HUES48 (cell line): ENCODE measurements at regions not wholly inside any gene's neighbourhood (a gene's known extent, or its start where the extent isn't known, plus 50 kb on each side); places are given as distances from the start of the nearest gene placed in this dataset.

Source experiments
- H3K27ac ChIP-seq: one replicate; pipeline ENCODE4 v1.7.0; 2013; ENCODE audit warnings: low read depth, low read length, inconsistent platforms
- H3K27me3 ChIP-seq: 2 replicates; pipeline ENCODE4 v1.6.1; 2013; ENCODE audit warnings: mild to moderate bottlenecking, low read length; ENCODE audit not compliant: control insufficient read depth, insufficient read depth
- H3K36me3 ChIP-seq: 2 replicates; pipeline ENCODE4 v1.6.1; 2013; ENCODE audit warnings: low read length; ENCODE audit not compliant: control insufficient read depth, insufficient read depth
- H3K4me1 ChIP-seq: 2 replicates; pipeline ENCODE4 v1.6.1; 2013; ENCODE audit warnings: mild to moderate bottlenecking, low read length; ENCODE audit not compliant: control insufficient read depth, insufficient read depth
- H3K4me3 ChIP-seq: 2 replicates; pipeline ENCODE4 v1.5.1; 2013; ENCODE audit warnings: mild to moderate bottlenecking, low read depth, low read length
- H3K9ac ChIP-seq: 2 replicates; pipeline ENCODE4 v1.6.1; 2013; ENCODE audit warnings: mild to moderate bottlenecking, low read depth, low read length, moderate library complexity
- H3K9me3 ChIP-seq: 2 replicates; pipeline ENCODE4 v1.6.1; 2013; ENCODE audit warnings: low read length; ENCODE audit not compliant: control insufficient read depth, insufficient read depth

DNA sequence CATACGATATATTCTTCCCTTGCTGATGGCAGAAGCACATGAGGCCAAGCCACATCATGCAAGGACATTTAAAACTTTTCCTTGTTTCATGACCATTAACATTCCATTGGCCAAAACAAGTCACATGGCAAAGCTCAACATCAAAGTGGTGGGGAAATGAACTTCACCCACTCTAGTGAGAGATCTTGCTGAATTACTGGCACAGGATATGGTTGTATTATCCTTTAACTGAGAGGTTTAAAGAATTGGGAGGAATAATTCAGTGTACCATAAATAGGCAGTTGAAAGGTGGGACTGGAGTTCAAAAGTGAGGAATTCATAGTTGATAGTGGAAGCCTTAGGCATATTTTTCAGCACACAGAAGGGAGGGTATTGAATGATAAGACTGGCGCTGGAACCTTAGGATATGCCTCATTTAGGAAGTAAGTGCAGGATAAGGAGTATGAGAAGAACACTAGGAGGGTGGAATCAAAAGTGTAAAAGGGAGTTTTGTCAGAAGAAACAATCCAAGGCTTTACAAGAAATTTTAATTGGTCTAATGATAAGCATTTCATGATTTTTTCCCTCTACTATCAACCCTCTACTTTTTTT, 398.8 kb downstream of the C12orf75 start:
- Histone ChIP-seq H3K36me3 (no peaks in the 10 kb centered on the region), H3K9ac (no peak overlapping the region), H3K27me3 (no peaks in the 10 kb centered on the region), H3K27ac (no peak overlapping the region), H3K9me3 (no peaks in the 10 kb centered on the region), H3K4me1 (no peaks in the 10 kb centered on the region), H3K4me3 (no peak overlapping the region)

DNA sequence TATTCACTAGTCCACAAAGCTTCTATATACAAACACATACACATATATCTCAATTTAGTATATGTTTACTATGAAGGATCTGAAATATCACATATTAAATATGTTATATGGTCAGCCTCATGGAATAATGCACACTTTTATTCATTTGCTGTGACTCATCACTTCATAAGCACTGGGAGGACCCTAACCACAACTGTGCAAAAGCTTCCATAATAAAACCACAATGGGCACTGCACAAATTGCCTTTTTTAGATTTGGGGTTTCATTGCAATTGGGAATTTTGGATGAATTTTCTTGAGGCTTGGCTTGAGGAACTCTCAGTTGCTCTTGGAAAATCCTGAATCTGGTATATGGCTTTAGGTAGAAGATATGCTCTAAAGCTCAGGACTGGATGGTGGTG, 399.4 kb downstream of the C12orf75 start:
- no peaks in the 10 kb centered on the region for H3K36me3 ChIP-seq
- no peak overlapping the region for H3K27ac ChIP-seq
- no peaks in the 10 kb centered on the region for H3K4me1 ChIP-seq
- H3K27me3 ChIP-seq: no peaks in the 10 kb centered on the region
- H3K4me3 ChIP-seq: no peak overlapping the region
- H3K9me3 ChIP-seq: no peaks in the 10 kb centered on the region
- no peak overlapping the region for H3K9ac ChIP-seq

DNA sequence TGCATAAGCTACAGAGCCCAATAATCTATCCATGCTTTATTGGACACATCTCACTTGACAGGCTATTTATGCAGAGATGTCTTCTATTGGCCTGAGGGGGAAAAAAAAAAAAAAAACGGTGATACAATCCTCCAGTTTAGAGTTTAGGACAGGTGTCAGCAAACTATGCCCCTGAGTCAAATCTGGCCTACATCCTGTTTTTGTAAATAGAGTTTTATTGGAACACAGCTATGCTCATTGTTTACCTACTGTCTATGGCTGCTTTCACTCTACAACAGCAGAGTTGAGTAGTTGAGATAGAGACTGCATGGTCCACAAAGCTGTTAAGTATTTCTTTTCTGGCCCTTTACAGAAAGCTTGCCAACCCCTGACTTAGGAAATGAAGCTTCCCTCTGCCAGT, 403.1 kb downstream of the C12orf75 start:
- H3K36me3 ChIP-seq: no peaks in the 10 kb centered on the region
- no peaks in the 10 kb centered on the region for H3K27me3 ChIP-seq
- no peak overlapping the region for H3K4me3 ChIP-seq
- no peak overlapping the region for H3K9ac ChIP-seq
- H3K27ac ChIP-seq: no peak overlapping the region
- no peaks in the 10 kb centered on the region for H3K9me3 ChIP-seq
- peaks cover 6% of the 10 kb centered on the region; the same call in 1 of the 2 replicates for H3K4me1 ChIP-seq

DNA sequence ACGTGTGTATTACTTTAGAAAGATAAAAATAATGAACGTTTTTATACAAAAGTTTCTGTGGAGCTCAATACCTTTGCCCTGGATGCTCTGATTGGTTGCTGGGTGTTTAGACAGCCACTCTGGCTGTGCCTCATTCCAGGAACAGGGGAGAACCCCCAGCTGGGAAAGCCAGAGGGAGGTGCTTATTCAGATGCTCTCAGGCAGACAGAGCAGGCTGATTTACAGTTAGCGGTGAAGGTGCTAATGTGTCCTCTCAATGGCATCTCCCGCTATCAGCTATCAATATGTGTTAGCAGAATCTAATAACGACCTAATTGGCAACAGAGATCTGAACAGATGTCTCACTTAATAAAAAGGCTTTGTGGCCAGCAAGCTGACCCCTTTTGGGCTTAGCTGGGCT, 402.3 kb downstream of the NUAK1 start:
- H3K36me3 ChIP-seq: no peaks in the 10 kb centered on the region

DNA sequence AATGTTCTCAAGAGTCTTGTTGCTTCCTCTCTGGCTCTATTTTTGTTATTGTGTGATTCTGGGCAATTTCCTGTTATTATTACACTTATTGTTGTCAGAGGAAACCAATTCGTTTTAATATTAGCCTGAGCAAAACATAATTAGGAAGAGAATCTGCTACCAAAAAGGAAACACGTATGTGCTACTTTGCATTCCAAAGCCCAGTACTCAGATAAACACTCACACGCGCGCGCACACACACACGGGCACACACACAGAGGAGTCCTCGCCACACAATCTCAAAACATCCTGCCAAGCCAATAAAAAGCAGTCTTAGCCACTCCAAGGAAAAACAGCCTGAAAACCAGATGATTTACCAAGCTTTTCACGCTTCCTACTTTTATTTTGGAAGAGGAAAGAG, 400.7 kb downstream of the NUAK1 start:
- no peak overlapping the region for H3K9ac ChIP-seq
- H3K4me3 ChIP-seq: no peak overlapping the region
- peaks cover 28% of the 10 kb centered on the region for H3K4me1 ChIP-seq
- no peaks in the 10 kb centered on the region for H3K9me3 ChIP-seq
- H3K27me3 ChIP-seq: 0 out of 2 replicates have a peak, but pooled peaks cover 6% of the 10 kb centered on the region
- no peak overlapping the region for H3K27ac ChIP-seq
- no peaks in the 10 kb centered on the region for H3K36me3 ChIP-seq

More for the DNA sequence above, 402.3 kb downstream of the NUAK1 start:
- no peaks in the 10 kb centered on the region for H3K9me3 ChIP-seq
- H3K4me1 ChIP-seq: peaks cover 28% of the 10 kb centered on the region
- H3K27me3 ChIP-seq: 0 out of 2 replicates have a peak, but pooled peaks cover 6% of the 10 kb centered on the region
- no peak overlapping the region for H3K4me3 ChIP-seq
- no peak overlapping the region for H3K9ac ChIP-seq
- H3K27ac ChIP-seq: no peak overlapping the region

DNA sequence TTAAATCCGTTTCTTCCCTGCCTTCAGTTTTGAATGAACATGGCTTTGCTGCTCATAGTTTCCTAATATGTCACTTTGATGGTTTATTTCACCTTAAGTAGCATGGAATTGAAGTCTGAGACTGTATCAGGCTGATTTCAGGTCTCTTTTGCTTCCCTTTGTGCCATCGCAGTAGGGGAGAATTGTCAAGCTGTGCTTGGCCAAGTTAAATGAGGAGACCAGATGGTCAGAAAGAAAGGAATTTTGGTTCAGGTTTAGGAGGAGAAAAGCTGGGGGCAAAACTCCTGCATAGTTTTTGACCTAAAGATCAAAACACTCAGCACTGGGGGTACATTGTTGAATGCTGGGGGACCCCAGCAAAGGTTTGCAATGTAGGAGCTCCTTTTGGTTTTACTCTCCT, 398.4 kb downstream of the NUAK1 start:
- Histone ChIP-seq H3K27me3 (0 out of 2 replicates have a peak, but pooled peaks cover 6% of the 10 kb centered on the region), H3K9me3 (no peaks in the 10 kb centered on the region), H3K4me3 (no peak overlapping the region), H3K36me3 (no peaks in the 10 kb centered on the region), H3K9ac (no peak overlapping the region), H3K4me1 (peaks cover 37% of the 10 kb centered on the region), H3K27ac (peak overlapping the region; percentile 79)

DNA sequence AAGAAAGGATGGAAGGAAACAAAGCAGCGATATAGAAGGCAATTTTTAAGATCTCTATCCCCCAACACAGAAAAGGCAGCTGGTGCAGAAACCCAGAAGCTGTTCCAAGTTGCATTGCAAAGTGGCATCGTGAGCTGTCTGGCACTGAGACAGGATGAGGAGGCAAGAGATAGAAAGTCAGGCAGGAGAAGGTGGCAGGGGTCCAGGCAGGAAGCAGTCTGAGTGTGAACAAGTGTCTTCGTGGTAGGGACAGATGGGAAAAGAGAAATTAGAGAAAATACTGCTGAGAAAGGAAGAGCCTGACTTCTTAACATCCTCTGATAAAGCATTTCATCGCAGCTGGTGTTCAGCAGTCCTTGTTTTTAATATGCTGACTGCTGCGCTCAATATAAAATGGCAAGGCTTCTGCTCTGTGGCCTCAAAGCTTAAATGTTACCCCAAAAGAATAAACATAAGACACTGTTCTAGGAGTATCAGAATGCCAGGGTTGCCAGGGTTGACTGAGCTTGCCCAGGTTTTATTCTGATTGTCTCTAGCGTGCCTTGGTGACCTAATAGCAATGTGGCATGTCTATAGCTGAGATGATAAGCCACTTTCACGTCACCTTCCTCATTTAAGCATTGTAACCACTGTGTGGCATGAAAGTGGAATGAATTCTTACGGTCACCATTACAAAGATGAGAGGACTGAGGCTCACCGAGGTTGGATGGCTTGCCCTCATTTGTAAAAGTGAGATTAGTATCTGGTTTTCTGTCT, 397.6 kb downstream of the NUAK1 start:
- Histone ChIP-seq H3K27me3 (0 out of 2 replicates have a peak, but pooled peaks cover 6% of the 10 kb centered on the region), H3K4me1 (peaks cover 38% of the 10 kb centered on the region)

DNA sequence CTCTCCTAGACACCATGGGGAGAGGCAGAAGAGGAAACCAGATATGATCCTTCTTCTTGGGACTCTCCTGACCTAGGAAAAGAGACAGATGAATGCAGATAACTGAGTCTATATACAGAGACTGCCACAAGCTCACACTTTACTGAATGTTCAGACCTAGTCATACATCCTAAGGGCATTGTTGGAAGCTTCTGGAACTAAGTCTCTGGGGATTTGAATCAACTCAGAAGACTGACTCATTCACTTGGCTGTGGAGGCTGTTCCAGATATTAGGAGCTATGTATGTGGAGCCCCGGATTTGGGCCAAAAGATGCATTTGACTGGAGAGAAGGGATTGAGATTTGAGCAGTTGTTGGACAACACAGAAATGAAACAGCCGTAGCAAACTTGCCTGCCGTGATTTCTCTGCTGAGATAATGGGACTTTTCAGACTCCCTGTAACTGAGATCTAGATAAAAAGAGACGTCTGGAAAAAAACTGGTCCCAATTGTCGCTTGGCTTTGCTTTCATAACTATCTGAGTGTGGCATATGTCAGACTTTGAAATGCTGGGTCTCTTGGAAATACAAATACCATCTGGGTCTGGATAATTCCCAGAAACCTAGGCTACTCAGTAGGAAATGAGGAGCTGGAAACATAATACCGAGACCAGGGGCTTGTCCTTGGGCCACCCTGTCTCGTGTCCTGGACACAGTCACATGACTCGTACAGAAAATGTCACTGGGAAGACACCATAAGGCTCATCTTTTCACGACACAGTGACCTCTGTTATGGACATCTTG, 396.8 kb downstream of the NUAK1 start:
- Histone ChIP-seq H3K4me3 (no peak overlapping the region), H3K9me3 (no peaks in the 10 kb centered on the region), H3K36me3 (no peaks in the 10 kb centered on the region), H3K27ac (no peak overlapping the region), H3K4me1 (peaks cover 35% of the 10 kb centered on the region), H3K9ac (no peak overlapping the region), H3K27me3 (0 out of 2 replicates have a peak, but pooled peaks cover 6% of the 10 kb centered on the region)

More for the DNA sequence above, 397.6 kb downstream of the NUAK1 start:
- Histone ChIP-seq H3K9me3 (no peaks in the 10 kb centered on the region), H3K36me3 (no peaks in the 10 kb centered on the region), H3K4me3 (no peak overlapping the region), H3K27ac (no peak overlapping the region), H3K9ac (no peak overlapping the region)

DNA sequence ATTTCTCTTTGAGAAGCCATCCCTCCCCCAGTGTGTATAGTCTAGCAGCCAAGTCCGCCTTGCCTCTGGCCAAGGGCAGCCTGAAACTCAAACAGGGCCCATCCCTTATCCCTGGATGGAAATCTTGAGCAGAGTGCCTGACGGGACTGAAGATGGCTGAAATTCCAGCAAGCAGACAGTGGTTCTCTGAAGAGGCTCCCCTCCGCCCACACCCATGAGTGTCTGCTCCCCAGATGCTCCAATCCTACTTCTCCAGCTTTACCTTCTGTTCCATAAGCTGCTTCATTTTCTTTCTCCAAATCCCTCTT, 396.2 kb downstream of the NUAK1 start:
- peaks cover 35% of the 10 kb centered on the region for H3K4me1 ChIP-seq
- H3K4me3 ChIP-seq: no peak overlapping the region
- H3K9me3 ChIP-seq: no peaks in the 10 kb centered on the region
- no peak overlapping the region for H3K27ac ChIP-seq
- no peak overlapping the region for H3K9ac ChIP-seq
- 0 out of 2 replicates have a peak, but pooled peaks cover 6% of the 10 kb centered on the region for H3K27me3 ChIP-seq
- no peaks in the 10 kb centered on the region for H3K36me3 ChIP-seq

DNA sequence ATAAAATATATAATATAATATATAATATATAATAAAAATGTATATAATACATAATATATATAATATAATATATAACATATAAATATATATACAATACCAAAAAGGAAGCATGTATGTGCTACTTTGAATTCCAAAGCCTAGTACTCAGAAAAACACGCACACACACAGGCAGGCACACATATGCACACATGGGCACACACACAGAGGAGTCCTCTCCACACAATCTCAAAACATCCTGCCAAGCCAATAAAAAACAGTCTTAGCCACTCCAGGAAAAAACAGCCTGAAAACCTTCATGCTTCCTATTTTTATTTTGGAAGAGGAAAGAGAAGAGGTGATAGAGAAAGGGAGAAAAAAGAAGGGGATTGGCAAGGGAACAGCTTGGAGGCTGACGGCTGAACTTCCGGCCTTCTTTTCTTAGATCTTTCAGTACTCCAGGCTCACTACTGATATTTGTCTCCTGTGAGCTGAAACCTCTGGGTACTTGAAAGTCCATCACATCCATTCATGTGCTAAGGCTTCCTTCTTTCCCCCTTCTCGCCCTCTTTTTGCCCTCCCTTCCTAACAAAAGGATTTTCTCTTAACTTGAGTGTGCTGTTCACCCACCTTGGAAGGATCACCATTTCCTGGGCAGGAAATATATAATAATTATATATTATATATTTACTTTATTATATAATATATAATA, 394.2 kb downstream of the NUAK1 start:
- Histone ChIP-seq H3K4me1 (peaks cover 27% of the 10 kb centered on the region), H3K4me3 (no peak overlapping the region), H3K9me3 (no peaks in the 10 kb centered on the region), H3K27me3 (no peaks in the 10 kb centered on the region), H3K9ac (no peak overlapping the region), H3K36me3 (no peaks in the 10 kb centered on the region), H3K27ac (peak overlapping the region; percentile 44)
